Naive thymus-derived CD4-positive, alpha-beta T cell (primary cell): ENCODE measurements at regions not wholly inside any gene's neighbourhood (a gene's known extent, or its start where the extent isn't known, plus 50 kb on each side); places are given as distances from the start of the nearest gene placed in this dataset.
A peak's percentile ranks its signal among the peaks of the same experiment; 100 is the strongest.

Experiments
- ATAC-seq: fragments of 150-1000 bp; cut with Tn5 transposase; 2 replicates; pipeline ENCODE4 v1.10.0; 2021; ENCODE audit warnings: mild to moderate bottlenecking, moderate library complexity
- CTCF ChIA-PET: fragments of 350-600 bp; sonication (Branson Sonifier 250); formaldehyde crosslinking; loops from one replicate; lab custom pipeline; 2021; ENCODE audit warnings: antibody characterized with exemption; lab: Charles Lee
- POLR2A ChIA-PET: fragments of 350-600 bp; sonication (Branson Sonifier 250); formaldehyde crosslinking; loops from one replicate; lab custom pipeline; 2021; ENCODE audit warnings: antibody characterized with exemption, inconsistent platforms; lab: Charles Lee
- DNase-seq, 9 donors: peaks; one replicate each; pipeline versions ENCODE4 v3.0.0 to v3.0.0-alpha.2; 2020 to 2022; ENCODE audit warnings: mixed read lengths in 1 of 9
- H3K27ac ChIP-seq: one replicate; pipeline ENCODE4 v1.7.0; 2013; ENCODE audit warnings: mild to moderate bottlenecking, low read depth, low read length, moderate library complexity
- H3K27me3 ChIP-seq, 2 donors: one replicate each; pipeline ENCODE4 v1.7.0; 2013; ENCODE audit warnings: low read length in 2 of 2, mild to moderate bottlenecking in 2 of 2, moderate library complexity in 2 of 2; ENCODE audit not compliant: control insufficient read depth in 2 of 2, insufficient read depth in 2 of 2
- H3K36me3 ChIP-seq, 3 experiments: 1 replicate in 2 of 3; 2 replicates in 1 of 3; pipeline ENCODE4 v1.7.0; 2013; ENCODE audit warnings: low read length in 3 of 3, mild to moderate bottlenecking in 3 of 3, moderate library complexity in 1 of 3; ENCODE audit not compliant: insufficient read depth in 3 of 3, control insufficient read depth in 2 of 3
- H3K4me1 ChIP-seq, 2 donors: one replicate each; pipeline ENCODE4 v1.7.0; 2013; ENCODE audit warnings: low read length in 2 of 2, mild to moderate bottlenecking in 2 of 2, moderate library complexity in 1 of 2; ENCODE audit not compliant: control insufficient read depth in 2 of 2, insufficient read depth in 2 of 2
- H3K4me3 ChIP-seq: 2 replicates; pipeline ENCODE4 v1.7.0; 2013; ENCODE audit warnings: mild to moderate bottlenecking, low read length
- H3K9me3 ChIP-seq, 3 experiments: 1 replicate in 2 of 3; 2 replicates in 1 of 3; pipeline ENCODE4 v1.7.0; 2013; ENCODE audit warnings: low read length in 3 of 3; ENCODE audit not compliant: control insufficient read depth in 2 of 3
- H3K27ac Mint-ChIP-seq, 9 donors: one replicate each; pipeline ENCODE4 v1.8.0; 2020 to 2022; ENCODE audit warnings: mixed read lengths in 9 of 9, mild to moderate bottlenecking in 8 of 9, moderate library complexity in 5 of 9, inconsistent platforms in 2 of 9
- H3K27me3 Mint-ChIP-seq, 5 donors: one replicate each; pipeline ENCODE4 v1.8.0; 2021 to 2022; ENCODE audit warnings: mixed read lengths in 5 of 5, mild to moderate bottlenecking in 1 of 5
- H3K36me3 Mint-ChIP-seq, 5 donors: one replicate each; pipeline ENCODE4 v1.8.0; 2020 to 2022; ENCODE audit warnings: mixed read lengths in 5 of 5, mild to moderate bottlenecking in 3 of 5, inconsistent platforms in 1 of 5
- H3K4me1 Mint-ChIP-seq, 7 donors: one replicate each; pipeline ENCODE4 v1.8.0; 2020 to 2022; ENCODE audit warnings: mixed read lengths in 7 of 7, mild to moderate bottlenecking in 3 of 7, inconsistent platforms in 1 of 7
- H3K4me3 Mint-ChIP-seq, 10 donors: one replicate each; pipeline ENCODE4 v1.8.0; 2020 to 2022; ENCODE audit warnings: mild to moderate bottlenecking in 10 of 10, mixed read lengths in 10 of 10, moderate library complexity in 6 of 10, inconsistent platforms in 2 of 10
- H3K9me3 Mint-ChIP-seq, 11 donors: one replicate each; pipeline ENCODE4 v1.8.0; 2020 to 2022; ENCODE audit warnings: mixed read lengths in 11 of 11, mild to moderate bottlenecking in 4 of 11, inconsistent platforms in 1 of 11, moderate library complexity in 1 of 11
- intact Hi-C, 2 donors: fragments of 100-400 bp; cut with micrococcal nuclease; formaldehyde crosslinking; loops; one replicate each; pipeline ENCODE4 v1.15.1; 2023

DNA sequence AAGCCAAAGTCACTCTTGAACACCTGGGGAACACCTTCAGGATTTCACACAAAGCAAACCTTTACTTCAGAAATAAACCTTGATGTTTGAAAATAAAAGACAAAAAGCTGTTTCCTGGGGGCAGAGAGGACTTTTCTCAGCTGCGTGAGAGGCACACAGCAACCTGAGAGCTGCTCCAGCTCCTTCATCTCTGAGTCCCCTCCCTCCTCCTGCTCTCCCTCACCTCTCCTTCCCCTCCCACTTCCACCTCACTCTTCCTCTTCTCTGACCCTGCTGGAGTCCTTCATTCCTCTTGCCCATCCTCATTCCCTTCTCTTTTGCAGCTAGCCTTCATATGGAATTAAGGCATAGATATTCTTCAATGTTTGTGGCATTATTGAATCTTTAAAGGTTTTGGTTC, 208.4 kb downstream of the OMA1 start:
- ATAC-seq = no peak
- H3K4me1 ChIP-seq = no peaks in the 10 kb centered on the region
- no peaks in the 10 kb centered on the region for H3K36me3 ChIP-seq
- POLR2A ChIA-PET = no interaction called here
- DNase-seq = no peak
- no peak overlapping the region for H3K4me3 ChIP-seq
- H3K9me3 ChIP-seq = no peaks in the 10 kb centered on the region
- Mint-ChIP-seq H3K4me1 (peaks cover 0 to 14% (median 5%) of the 10 kb centered on the region in 7 donors), H3K4me3 (no peak overlapping the region), H3K27ac (peak overlapping the region in 3 of 9 donors; percentile 0 to 53 (median 50)), H3K9me3 (peaks cover 0 to 2% (median 0%) of the 10 kb centered on the region in 11 donors), H3K27me3 (peaks cover 0 to 4% (median 0%) of the 10 kb centered on the region in 5 donors), H3K36me3 (peaks cover 0 to 11% (median 0%) of the 10 kb centered on the region in 5 donors)
- no peak overlapping the region for H3K27ac ChIP-seq
- CTCF ChIA-PET = interaction anchor here (0.7 to 0.8 kb wide), 3 partner anchors 22 to 238 kb away, joined by 3 to 6 read pairs (median 6); no protein-coding TSS in a partner anchor
- H3K27me3 ChIP-seq = no peaks in the 10 kb centered on the region
- intact Hi-C loops = no loop called here

DNA sequence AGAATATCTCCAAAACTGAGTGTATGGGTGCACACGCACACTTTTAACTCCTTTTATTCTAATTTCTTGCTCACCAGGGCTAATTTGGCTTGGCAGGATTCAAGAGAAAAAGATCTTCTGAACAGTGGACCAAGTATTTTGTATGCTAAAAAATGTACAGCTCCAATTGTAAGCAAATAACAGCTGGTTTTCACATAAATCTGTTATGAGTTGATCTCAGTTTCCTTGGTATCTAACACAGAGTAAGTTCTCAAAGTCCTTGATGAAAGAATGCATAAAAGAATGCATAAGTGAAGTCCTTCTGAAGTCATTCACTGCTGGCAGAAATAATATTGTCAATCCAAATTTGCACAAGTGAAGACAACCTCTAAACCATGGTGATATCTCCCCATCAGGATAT, 213.0 kb downstream of the OMA1 start:
- Mint-ChIP-seq H3K27ac (no peak overlapping the region), H3K9me3 (peaks cover 0 to 2% (median 0%) of the 10 kb centered on the region in 11 donors), H3K27me3 (peaks cover 0 to 5% (median 0%) of the 10 kb centered on the region in 5 donors), H3K4me1 (peaks cover 0 to 25% (median 5%) of the 10 kb centered on the region in 7 donors), H3K36me3 (peaks cover 0 to 22% (median 0%) of the 10 kb centered on the region in 5 donors), H3K4me3 (no peak overlapping the region)
- ChIA-PET POLR2A (no interaction called here), CTCF (no interaction called here)
- Histone ChIP-seq H3K27me3 (no peaks in the 10 kb centered on the region), H3K27ac (no peak overlapping the region), H3K4me3 (no peak overlapping the region), H3K9me3 (no peaks in the 10 kb centered on the region), H3K36me3 (no peaks in the 10 kb centered on the region), H3K4me1 (no peaks in the 10 kb centered on the region)
- ATAC-seq = no peak
- no peak for DNase-seq
- intact Hi-C loops = no loop called here

DNA sequence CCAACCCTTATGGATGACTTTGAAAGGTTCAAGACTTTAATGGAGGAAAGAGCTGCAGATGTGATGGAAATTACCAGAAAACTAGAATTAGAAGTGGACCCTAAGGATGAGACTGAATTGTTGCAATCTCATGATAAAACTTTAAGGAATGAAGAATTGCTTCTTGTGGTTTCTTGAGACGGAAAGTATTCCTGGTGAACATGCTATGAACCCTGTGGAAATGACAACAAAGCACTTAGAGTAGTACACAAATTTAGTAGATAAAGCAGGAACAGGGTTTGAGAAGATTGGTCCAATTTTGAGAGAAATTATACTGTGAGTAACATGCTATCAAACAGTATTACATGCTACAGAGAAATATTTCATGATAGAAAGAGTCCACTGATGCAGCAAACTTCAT, 215.4 kb downstream of the OMA1 start:
- H3K4me1 Mint-ChIP-seq = peaks cover 0 to 30% (median 12%) of the 10 kb centered on the region in 7 donors
- H3K27ac Mint-ChIP-seq = no peak overlapping the region
- H3K4me3 Mint-ChIP-seq = no peak overlapping the region
- H3K36me3 ChIP-seq = no peaks in the 10 kb centered on the region
- H3K4me1 ChIP-seq = peaks cover 0 to 2% of the 10 kb centered on the region in 2 donors
- peaks cover 0 to 22% (median 0%) of the 10 kb centered on the region in 5 donors for H3K36me3 Mint-ChIP-seq
- peaks cover 0 to 5% (median 0%) of the 10 kb centered on the region in 5 donors for H3K27me3 Mint-ChIP-seq
- intact Hi-C loops = no loop called here
- no peak overlapping the region for H3K4me3 ChIP-seq
- POLR2A ChIA-PET = no interaction called here
- no peak overlapping the region for H3K27ac ChIP-seq
- CTCF ChIA-PET = no interaction called here
- H3K27me3 ChIP-seq = no peaks in the 10 kb centered on the region
- DNase-seq (no peak), ATAC-seq (no peak)
- H3K9me3 Mint-ChIP-seq = peaks cover 0 to 2% (median 0%) of the 10 kb centered on the region in 11 donors
- H3K9me3 ChIP-seq = no peaks in the 10 kb centered on the region

DNA sequence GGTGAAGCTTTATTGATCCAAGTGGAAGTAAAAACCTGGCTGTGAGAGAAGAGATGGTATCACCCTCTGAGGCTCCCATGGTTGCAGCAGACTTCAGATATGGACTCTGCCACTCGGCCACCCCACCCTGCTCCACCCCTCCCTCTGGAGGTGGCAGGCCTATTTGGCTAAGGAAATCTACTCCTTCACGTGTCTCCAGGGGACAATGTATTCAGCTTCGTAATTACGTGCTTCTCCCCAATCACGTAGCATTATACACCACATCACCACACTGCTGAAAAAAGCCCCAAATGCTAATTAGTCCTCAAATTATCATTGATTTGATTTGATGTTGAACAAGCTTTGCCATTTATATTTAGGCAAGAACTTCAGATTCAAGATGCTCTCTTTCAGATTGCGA, 220.7 kb downstream of the OMA1 start:
- POLR2A ChIA-PET = interaction anchor here (1.3 kb wide), 1 partner anchor 221 kb away, joined by 4 read pairs; the partner anchor contains the start of gene OMA1
- CTCF ChIA-PET = interaction anchor here (0.6 to 1.0 kb wide), 2 partner anchors 13 to 276 kb away, joined by 3 read pairs; no protein-coding TSS in a partner anchor
- peaks cover 0 to 7% (median 6%) of the 10 kb centered on the region in 5 donors for H3K36me3 Mint-ChIP-seq
- H3K4me1 ChIP-seq = peaks cover 0 to 20% of the 10 kb centered on the region in 2 donors
- H3K9me3 Mint-ChIP-seq = peaks cover 0 to 16% (median 5%) of the 10 kb centered on the region in 11 donors
- no peaks in the 10 kb centered on the region for H3K9me3 ChIP-seq
- peaks cover 0 to 69% (median 38%) of the 10 kb centered on the region in 7 donors for H3K4me1 Mint-ChIP-seq
- no peak overlapping the region for H3K4me3 ChIP-seq
- no peak overlapping the region for H3K27ac ChIP-seq
- H3K27me3 ChIP-seq = no peaks in the 10 kb centered on the region
- peak overlapping the region in 3 of 10 donors; percentile 14 to 34 (median 20) for H3K4me3 Mint-ChIP-seq
- H3K27ac Mint-ChIP-seq = peak overlapping the region in 7 of 9 donors; percentile 74 to 89 (median 82)
- no peaks in the 10 kb centered on the region for H3K36me3 ChIP-seq
- H3K27me3 Mint-ChIP-seq = peaks cover 0 to under 1% (median 0%) of the 10 kb centered on the region in 5 donors
- intact Hi-C loops = loop anchor here in 1 of 2 donors (10.0 kb wide), 1 partner anchor 219 kb away; the partner anchor contains the start of gene OMA1
- no peak for DNase-seq
- no peak for ATAC-seq

DNA sequence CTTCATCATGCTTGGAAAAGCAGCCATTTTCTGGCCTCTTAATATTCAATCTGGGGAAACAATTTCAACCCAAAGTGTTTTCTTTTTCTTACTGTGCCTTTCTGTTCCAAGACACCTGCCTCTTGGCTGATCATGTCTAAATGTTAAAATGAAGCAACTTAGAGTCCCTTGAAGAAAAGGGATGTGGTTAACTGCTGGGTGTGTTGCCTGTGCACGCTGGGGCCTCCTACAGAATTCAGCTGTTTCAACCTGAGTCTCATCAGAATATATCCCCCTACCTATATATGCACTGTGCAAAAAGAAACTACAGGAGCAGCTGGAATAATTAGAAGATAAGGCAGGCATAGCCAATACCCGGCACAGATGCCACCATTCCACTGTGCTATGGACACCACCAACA, 222.0 kb downstream of the OMA1 start:
- H3K36me3 Mint-ChIP-seq = peaks cover 0 to 15% (median 6%) of the 10 kb centered on the region in 5 donors
- DNase-seq (peak in 6 of 9 donors; percentile 36 to 68 (median 50)), ATAC-seq (peak; percentile 49)
- Histone ChIP-seq H3K4me1 (peaks cover 0 to 20% of the 10 kb centered on the region in 2 donors), H3K36me3 (no peaks in the 10 kb centered on the region), H3K4me3 (no peak overlapping the region), H3K9me3 (no peaks in the 10 kb centered on the region), H3K27ac (peak overlapping the region; percentile 39), H3K27me3 (no peaks in the 10 kb centered on the region)
- H3K27ac Mint-ChIP-seq = peak overlapping the region in 8 of 9 donors; percentile 67 to 92 (median 85)
- POLR2A ChIA-PET = interaction anchor here (0.9 to 1.3 kb wide), 2 partner anchors 57 to 222 kb away, joined by 3 to 4 read pairs; partner anchors contain the start of gene OMA1
- H3K27me3 Mint-ChIP-seq = peaks cover 0 to 4% (median 0%) of the 10 kb centered on the region in 5 donors
- intact Hi-C loops = loop anchor here in 1 of 2 donors (10.0 kb wide), 1 partner anchor 220 kb away; the partner anchor contains the start of gene OMA1
- H3K4me3 Mint-ChIP-seq = peak overlapping the region in 9 of 10 donors; percentile 6 to 78 (median 74)
- peaks cover 0 to 18% (median 5%) of the 10 kb centered on the region in 11 donors for H3K9me3 Mint-ChIP-seq
- CTCF ChIA-PET = interaction anchor here (0.7 kb wide), 1 partner anchor 984 kb away, joined by 3 read pairs; no protein-coding TSS in a partner anchor
- H3K4me1 Mint-ChIP-seq = peaks cover 0 to 62% (median 38%) of the 10 kb centered on the region in 7 donors

DNA sequence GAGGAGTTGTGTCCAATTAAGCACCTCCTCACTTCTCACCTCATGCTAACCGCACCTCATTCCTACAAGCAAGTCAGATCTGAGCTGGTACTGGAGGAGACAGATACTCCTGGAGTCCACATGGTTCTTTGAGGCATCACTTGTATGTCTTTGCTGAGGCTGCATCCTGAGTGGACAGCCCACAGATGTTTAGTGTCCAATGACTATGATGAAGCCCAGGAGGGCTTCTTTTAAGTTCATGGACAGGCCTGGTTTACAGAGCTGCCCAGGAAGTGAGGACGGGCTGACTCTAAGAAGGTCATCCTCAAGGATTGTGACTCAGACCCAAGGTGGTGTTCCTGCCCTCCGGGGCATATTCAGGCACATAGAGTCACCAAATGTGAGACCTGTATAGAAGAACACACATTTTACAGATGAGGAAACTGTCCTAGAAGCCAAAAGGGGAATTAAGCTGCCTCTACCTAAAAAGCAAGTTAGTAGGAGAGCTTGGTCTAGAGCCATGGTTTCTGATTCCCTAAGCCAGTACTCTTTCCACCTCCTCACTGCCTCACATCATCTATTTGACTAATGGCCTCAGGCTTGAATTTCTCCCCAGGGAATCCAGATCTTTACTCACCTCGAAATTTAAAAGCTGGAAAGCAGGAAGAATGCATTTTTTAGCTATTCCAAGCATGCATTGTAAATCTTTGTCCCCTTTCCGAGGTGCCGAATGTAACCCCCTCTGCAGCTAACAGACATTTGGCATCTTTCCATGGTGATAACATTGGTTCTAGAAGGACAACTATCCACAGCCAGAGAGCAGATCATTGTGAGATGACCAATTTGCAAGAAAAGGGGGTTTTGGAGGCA, 228.1 kb downstream of the OMA1 start:
- intact Hi-C loops = no loop called here
- POLR2A ChIA-PET = no interaction called here
- Histone ChIP-seq H3K4me3 (no peak overlapping the region), H3K27ac (no peak overlapping the region), H3K27me3 (no peaks in the 10 kb centered on the region), H3K4me1 (peaks cover 0 to 2% of the 10 kb centered on the region in 2 donors), H3K36me3 (no peaks in the 10 kb centered on the region), H3K9me3 (no peaks in the 10 kb centered on the region)
- H3K27ac Mint-ChIP-seq = peak overlapping the region in 1 of 9 donors; percentile 5
- H3K27me3 Mint-ChIP-seq = peaks cover 0 to 12% (median 5%) of the 10 kb centered on the region in 5 donors
- ATAC-seq (no peak), DNase-seq (no peak)
- H3K36me3 Mint-ChIP-seq = peaks cover 0 to 31% (median 9%) of the 10 kb centered on the region in 5 donors
- CTCF ChIA-PET = no interaction called here
- no peak overlapping the region for H3K4me3 Mint-ChIP-seq
- H3K4me1 Mint-ChIP-seq = peaks cover 0 to 12% (median 3%) of the 10 kb centered on the region in 7 donors
- peaks cover 0 to 17% (median 5%) of the 10 kb centered on the region in 11 donors for H3K9me3 Mint-ChIP-seq
